HL-60 (cell line): ENCODE measurements at regions not wholly inside any gene's neighbourhood (a gene's known extent, or its start where the extent isn't known, plus 50 kb on each side); places are given as distances from the start of the nearest gene placed in this dataset.

Experiments
- DNase-seq, 2 experiments: peaks; one replicate each; pipeline ENCODE4 v3.0.0-alpha.2; 2010 to 2020; ENCODE audit warnings: low read depth in 1 of 2, low spot score in 1 of 2
- H3K27ac ChIP-seq: fragments of 250-450 bp; sonication (Bioruptor Pico); replicated peaks from 2 replicates; pipeline ENCODE4 v1.5.1; 2020; ENCODE audit warnings: mild to moderate bottlenecking, moderate library complexity
- H3K27me3 ChIP-seq: fragments of 250-450 bp; sonication (Bioruptor Pico); 2 replicates; pipeline ENCODE4 v1.5.1; 2021; ENCODE audit warnings: mild to moderate bottlenecking, moderate library complexity; ENCODE audit not compliant: insufficient read depth, poor library complexity, severe bottlenecking
- H3K4me3 ChIP-seq: replicated peaks from 2 replicates; pipeline ENCODE4 v1.5.1; 2011; ENCODE audit warnings: mild to moderate bottlenecking, control low read depth, low read length; ENCODE audit not compliant: insufficient read depth
- CTCF ChIP-seq: IDR thresholded peaks from one replicate; pipeline ENCODE4 v1.5.1; 2011; ENCODE audit warnings: low read length, control low read depth, inconsistent platforms; ENCODE audit not compliant: insufficient read depth
- GABPA ChIP-seq: IDR thresholded peaks from 2 replicates; pipeline ENCODE4 v1.6.1; 2012; ENCODE audit warnings: low read depth
- POLR2AphosphoS5 ChIP-seq: IDR thresholded peaks from 2 replicates; pipeline ENCODE4 v1.6.1; 2012; ENCODE audit warnings: low read depth
- REST ChIP-seq: IDR thresholded peaks from 2 replicates; pipeline ENCODE4 v1.6.1; 2012; ENCODE audit warnings: low read depth; ENCODE audit not compliant: insufficient replicate concordance
- SPI1 ChIP-seq: IDR thresholded peaks from 2 replicates; pipeline ENCODE4 v1.6.1; 2012; ENCODE audit warnings: low read depth, mild to moderate bottlenecking, borderline replicate concordance

DNA sequence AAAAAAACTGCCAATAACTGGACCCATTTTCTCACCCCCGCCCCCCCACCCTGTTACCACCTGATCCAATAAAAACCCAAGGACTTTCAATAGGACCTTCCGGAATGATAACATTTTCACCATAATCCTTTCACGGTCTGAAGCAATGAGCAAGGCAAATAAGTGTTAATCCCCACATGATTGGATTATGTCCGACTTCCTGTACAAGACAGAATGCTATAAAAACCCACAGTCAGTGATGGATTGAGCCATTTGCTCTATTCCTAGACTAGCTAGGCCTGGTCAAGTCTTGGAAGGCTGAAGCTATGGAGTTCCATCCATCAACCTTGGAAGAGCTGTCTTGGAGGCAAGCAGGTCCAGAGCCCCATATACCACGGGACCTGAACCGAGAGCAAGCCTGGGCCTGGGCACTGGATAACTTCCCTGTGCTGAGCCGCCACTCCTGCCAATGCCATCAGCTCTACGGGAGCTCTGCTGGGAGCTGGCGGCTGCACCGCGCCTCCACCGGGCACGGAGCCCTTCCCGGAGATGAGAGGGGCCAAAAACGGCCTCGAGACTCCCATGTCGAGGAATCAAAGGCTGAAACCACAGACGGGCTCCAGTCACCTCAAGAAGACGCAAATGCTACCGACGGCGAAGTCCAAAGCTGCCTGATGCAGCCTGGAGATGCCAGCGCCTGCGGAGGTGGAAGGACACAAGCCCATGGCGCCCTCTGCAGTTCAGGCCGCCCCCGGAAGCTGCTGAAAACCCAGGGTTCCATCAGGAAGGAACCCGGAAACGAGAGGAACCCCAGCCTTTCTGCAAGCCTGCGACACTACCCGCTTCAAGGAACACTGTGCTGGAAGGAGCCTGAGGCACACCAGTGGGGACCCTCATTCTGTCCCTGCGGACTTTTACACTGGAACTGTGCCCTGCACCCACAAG, 69.2 kb downstream of the ANXA2R start:
- Histone ChIP-seq H3K27me3 (no peaks in the 10 kb centered on the region), H3K4me3 (no peak overlapping the region), H3K27ac (no peak overlapping the region)
- no peak for DNase-seq
- TF ChIP-seq SPI1 = no peak
- TF ChIP-seq GABPA = no peak
- no peak for TF ChIP-seq CTCF
- TF ChIP-seq REST = no peak
- no peak for TF ChIP-seq POLR2AphosphoS5

DNA sequence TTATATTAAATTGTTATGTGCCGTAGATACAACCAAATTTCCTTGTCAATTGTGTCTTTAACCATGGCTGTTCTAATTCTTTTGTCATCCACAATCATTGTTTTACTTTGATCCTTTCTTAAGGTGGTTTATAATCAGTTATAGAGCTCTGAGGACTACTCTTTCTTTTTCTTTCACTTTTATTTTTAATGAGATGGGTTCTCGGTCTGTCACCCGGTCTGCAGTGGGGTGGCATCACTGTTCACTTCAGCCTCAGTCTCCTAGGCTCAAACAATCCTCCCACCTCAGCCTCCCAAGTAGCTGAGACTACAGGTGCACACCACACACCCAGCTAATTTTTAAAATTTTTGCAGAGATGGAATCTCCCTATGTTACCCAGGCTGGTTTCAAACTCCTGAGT, 74.2 kb downstream of the ANXA2R start:
- no peak for DNase-seq
- TF ChIP-seq REST = no peak
- no peak for TF ChIP-seq GABPA
- no peak for TF ChIP-seq POLR2AphosphoS5
- no peak for TF ChIP-seq SPI1
- no peak for TF ChIP-seq CTCF
- no peak overlapping the region for H3K4me3 ChIP-seq
- H3K27ac ChIP-seq = no peak overlapping the region
- no peaks in the 10 kb centered on the region for H3K27me3 ChIP-seq

- Histone ChIP-seq H3K27me3 (no peaks in the 10 kb centered on the region), H3K4me3 (no peak overlapping the region), H3K27ac (no peak overlapping the region)
- no peak for TF ChIP-seq GABPA
- TF ChIP-seq REST = no peak
- TF ChIP-seq POLR2AphosphoS5 = no peak
- TF ChIP-seq CTCF = no peak
- no peak for TF ChIP-seq SPI1
- no peak for DNase-seq
Measured at GRCh38 chr5:42963412-42963811, 76.7 kb downstream of the ANXA2R start.
